ENCODE measurements at regions not wholly inside any gene's neighbourhood (a gene's known extent, or its start where the extent isn't known, plus 50 kb on each side); places are given as distances from the start of the nearest gene placed in this dataset.

DNA sequence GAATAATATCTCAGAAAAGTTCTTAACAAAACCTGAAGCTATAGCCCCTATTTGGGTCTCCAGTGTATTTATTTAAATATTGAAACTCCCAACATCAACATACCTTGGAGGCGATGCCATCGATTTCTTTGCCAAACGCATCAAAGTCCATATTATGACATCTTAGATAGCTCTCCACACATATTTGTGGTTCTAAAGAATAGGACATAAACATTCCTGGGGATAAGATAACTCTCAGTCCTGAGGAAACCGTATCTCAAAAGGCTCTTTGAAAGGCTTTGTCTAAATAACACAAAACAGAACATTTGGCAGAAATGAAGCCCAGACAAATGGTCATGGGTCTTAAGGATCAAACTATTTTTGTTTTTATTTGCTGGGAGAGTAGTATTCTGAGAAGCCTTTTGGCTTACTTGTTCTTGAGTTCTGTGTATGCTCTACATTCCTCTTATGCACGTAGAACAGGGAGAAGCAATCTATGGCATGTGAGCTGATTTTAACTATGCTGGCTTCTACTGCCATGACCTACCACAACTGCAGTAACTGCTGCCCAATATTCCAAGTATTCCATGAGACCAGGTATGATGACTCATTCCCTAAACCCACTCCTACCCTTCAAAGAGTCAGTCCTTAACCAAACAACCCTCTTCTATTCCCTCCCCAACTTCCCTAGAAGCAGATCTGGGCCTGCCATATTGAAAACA, 279.0 kb upstream of the ZFHX3 start (continued):
- TF ChIP-seq, protein P1, sequence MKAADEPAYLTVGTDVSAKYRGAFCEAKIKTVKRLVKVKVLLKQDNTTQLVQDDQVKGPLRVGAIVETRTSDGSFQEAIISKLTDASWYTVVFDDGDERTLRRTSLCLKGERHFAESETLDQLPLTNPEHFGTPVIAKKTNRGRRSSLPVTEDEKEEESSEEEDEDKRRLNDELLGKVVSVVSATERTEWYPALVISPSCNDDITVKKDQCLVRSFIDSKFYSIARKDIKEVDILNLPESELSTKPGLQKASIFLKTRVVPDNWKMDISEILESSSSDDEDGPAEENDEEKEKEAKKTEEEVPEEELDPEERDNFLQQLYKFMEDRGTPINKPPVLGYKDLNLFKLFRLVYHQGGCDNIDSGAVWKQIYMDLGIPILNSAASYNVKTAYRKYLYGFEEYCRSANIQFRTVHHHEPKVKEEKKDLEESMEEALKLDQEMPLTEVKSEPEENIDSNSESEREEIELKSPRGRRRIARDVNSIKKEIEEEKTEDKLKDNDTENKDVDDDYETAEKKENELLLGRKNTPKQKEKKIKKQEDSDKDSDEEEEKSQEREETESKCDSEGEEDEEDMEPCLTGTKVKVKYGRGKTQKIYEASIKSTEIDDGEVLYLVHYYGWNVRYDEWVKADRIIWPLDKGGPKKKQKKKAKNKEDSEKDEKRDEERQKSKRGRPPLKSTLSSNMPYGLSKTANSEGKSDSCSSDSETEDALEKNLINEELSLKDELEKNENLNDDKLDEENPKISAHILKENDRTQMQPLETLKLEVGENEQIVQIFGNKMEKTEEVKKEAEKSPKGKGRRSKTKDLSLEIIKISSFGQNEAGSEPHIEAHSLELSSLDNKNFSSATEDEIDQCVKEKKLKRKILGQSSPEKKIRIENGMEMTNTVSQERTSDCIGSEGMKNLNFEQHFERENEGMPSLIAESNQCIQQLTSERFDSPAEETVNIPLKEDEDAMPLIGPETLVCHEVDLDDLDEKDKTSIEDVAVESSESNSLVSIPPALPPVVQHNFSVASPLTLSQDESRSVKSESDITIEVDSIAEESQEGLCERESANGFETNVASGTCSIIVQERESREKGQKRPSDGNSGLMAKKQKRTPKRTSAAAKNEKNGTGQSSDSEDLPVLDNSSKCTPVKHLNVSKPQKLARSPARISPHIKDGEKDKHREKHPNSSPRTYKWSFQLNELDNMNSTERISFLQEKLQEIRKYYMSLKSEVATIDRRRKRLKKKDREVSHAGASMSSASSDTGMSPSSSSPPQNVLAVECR (CRISPR knock-in tag; IDR thresholded peaks at IDR 0.05; ENCODE audit: borderline replicate concordance) = no peak
- no peak for TF ChIP-seq ZNF484 (CRISPR knock-in tag; IDR thresholded peaks at IDR 0.05; ENCODE audit: borderline replicate concordance, low read depth)
- no peak for TF ChIP-seq NBN (conservative IDR thresholded peaks at IDR 0.05)
- peak; percentile 15; the same call in 1 of the 2 replicates for TF ChIP-seq TCF7 (IDR thresholded peaks at IDR 0.05; ENCODE audit: low read depth)
- TF ChIP-seq RFX1 (IDR thresholded peaks at IDR 0.05) = no peak
- no peak for TF ChIP-seq ZNF550 (CRISPR knock-in tag; IDR thresholded peaks at IDR 0.05; ENCODE audit: borderline replicate concordance)
- TF ChIP-seq, protein P2, sequence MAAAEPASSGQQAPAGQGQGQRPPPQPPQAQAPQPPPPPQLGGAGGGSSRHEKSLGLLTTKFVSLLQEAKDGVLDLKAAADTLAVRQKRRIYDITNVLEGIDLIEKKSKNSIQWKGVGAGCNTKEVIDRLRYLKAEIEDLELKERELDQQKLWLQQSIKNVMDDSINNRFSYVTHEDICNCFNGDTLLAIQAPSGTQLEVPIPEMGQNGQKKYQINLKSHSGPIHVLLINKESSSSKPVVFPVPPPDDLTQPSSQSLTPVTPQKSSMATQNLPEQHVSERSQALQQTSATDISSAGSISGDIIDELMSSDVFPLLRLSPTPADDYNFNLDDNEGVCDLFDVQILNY (CRISPR knock-in tag; conservative IDR thresholded peaks at IDR 0.05) = no peak
- TF ChIP-seq, protein P3, sequence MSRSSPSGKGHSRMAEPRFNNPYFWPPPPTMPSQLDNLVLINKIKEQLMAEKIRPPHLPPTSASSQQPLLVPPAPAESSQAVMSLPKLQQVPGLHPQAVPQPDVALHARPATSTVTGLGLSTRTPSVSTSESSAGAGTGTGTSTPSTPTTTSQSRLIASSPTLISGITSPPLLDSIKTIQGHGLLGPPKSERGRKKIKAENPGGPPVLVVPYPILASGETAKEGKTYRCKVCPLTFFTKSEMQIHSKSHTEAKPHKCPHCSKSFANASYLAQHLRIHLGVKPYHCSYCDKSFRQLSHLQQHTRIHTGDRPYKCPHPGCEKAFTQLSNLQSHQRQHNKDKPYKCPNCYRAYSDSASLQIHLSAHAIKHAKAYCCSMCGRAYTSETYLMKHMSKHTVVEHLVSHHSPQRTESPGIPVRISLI (CRISPR knock-in tag; IDR thresholded peaks at IDR 0.05; ENCODE audit: borderline replicate concordance) = no peak
- TF ChIP-seq, protein P4, sequence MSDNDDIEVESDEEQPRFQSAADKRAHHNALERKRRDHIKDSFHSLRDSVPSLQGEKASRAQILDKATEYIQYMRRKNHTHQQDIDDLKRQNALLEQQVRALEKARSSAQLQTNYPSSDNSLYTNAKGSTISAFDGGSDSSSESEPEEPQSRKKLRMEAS (IDR thresholded peaks at IDR 0.05) = no peak
- TF ChIP-seq, protein P5, sequence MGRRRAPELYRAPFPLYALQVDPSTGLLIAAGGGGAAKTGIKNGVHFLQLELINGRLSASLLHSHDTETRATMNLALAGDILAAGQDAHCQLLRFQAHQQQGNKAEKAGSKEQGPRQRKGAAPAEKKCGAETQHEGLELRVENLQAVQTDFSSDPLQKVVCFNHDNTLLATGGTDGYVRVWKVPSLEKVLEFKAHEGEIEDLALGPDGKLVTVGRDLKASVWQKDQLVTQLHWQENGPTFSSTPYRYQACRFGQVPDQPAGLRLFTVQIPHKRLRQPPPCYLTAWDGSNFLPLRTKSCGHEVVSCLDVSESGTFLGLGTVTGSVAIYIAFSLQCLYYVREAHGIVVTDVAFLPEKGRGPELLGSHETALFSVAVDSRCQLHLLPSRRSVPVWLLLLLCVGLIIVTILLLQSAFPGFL (CRISPR knock-in tag; IDR thresholded peaks at IDR 0.05) = no peak
- TF ChIP-seq CENPT (CRISPR knock-in tag; IDR thresholded peaks at IDR 0.05; ENCODE audit: low read depth) = no peak
- TF ChIP-seq, protein P6, sequence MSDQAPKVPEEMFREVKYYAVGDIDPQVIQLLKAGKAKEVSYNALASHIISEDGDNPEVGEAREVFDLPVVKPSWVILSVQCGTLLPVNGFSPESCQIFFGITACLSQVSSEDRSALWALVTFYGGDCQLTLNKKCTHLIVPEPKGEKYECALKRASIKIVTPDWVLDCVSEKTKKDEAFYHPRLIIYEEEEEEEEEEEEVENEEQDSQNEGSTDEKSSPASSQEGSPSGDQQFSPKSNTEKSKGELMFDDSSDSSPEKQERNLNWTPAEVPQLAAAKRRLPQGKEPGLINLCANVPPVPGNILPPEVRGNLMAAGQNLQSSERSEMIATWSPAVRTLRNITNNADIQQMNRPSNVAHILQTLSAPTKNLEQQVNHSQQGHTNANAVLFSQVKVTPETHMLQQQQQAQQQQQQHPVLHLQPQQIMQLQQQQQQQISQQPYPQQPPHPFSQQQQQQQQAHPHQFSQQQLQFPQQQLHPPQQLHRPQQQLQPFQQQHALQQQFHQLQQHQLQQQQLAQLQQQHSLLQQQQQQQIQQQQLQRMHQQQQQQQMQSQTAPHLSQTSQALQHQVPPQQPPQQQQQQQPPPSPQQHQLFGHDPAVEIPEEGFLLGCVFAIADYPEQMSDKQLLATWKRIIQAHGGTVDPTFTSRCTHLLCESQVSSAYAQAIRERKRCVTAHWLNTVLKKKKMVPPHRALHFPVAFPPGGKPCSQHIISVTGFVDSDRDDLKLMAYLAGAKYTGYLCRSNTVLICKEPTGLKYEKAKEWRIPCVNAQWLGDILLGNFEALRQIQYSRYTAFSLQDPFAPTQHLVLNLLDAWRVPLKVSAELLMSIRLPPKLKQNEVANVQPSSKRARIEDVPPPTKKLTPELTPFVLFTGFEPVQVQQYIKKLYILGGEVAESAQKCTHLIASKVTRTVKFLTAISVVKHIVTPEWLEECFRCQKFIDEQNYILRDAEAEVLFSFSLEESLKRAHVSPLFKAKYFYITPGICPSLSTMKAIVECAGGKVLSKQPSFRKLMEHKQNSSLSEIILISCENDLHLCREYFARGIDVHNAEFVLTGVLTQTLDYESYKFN (CRISPR knock-in tag; conservative IDR thresholded peaks at IDR 0.05) = peak; percentile 24; the same call in 1 of the 2 replicates

All from HepG2 (cell line).